Activated T-cell treated with anti-CD3 and anti-CD28 coated beads, Interleukin-2, amount 50 U/mL, for 1 hour (primary cell): ENCODE measurements at regions not wholly inside any gene's neighbourhood (a gene's known extent, or its start where the extent isn't known, plus 50 kb on each side); places are given as distances from the start of the nearest gene placed in this dataset.

ENCODE experiments used
- DNase-seq: peaks from one replicate; pipeline ENCODE4 v3.0.0-alpha.2; 2020

DNA sequence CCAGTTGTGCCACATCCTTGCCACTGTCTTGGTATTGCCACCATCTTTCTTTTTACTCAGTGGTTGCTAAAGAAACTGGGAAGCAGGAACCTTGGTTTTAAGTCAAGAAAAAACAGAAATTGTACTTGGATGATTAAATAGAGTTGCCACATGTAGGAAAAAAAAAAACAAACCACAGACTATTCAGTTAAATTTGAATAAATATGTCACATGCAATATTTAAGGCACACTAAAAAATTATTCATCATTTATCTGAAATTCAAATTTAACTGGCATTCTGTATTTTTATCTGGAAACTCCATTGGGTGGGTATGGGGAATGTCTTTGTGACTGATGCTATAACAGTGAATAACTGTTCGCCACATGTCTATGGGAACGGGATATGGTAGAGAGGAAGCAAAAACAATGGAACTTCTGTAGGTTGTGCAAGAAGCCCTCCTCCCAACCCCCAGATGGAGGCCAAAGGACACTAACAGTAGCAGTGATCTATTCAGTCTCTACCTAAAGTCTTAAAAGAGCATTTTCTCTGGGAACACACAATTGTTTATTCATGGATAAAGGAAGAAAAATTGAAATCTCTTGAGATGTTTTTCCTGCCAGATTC is 57.0 kb upstream of the PLAC8 start:
- no peak for DNase-seq

DNA sequence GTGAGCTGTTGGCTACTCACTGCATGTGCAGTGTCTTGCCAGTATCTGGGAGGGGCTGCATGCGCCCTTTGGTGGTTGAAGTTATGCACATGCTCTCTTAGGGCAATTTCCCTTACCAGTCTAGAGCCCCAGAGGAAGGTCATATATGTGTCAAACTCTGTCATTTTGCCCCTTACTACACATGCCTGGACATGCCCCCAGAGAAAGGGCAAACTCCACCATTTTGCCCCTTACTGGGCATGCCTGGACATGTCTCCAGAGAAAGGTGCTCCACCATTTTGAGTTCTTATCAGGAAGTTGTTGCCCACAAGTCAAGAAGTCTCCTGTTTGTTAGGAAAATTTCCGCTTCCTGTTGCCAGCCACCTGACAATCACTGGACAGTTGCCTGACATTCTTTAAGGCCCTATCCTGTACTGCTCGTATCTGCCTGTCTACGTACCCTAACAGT is 56.4 kb upstream of the PLAC8 start:
- no peak for DNase-seq
